Activated naive CD4-positive, alpha-beta T cell treated with anti-CD3 and anti-CD28 coated beads for 36 hours (primary cell): ENCODE measurements at regions not wholly inside any gene's neighbourhood (a gene's known extent, or its start where the extent isn't known, plus 50 kb on each side); places are given as distances from the start of the nearest gene placed in this dataset.

ENCODE experiments used
- CTCF ChIA-PET: fragments of 350-600 bp; sonication (Branson Sonifier 250); formaldehyde crosslinking; loops from one replicate; lab custom pipeline; 2021; ENCODE audit warnings: antibody characterized with exemption; lab: Charles Lee
- DNase-seq: peaks from one replicate; pipeline ENCODE4 v3.0.0-alpha.2; 2020
- H3K27ac Mint-ChIP-seq: one replicate; pipeline ENCODE4 v1.8.0; 2021; ENCODE audit warnings: mild to moderate bottlenecking, mixed read lengths
- H3K27me3 Mint-ChIP-seq: one replicate; pipeline ENCODE4 v1.8.0; 2021; ENCODE audit warnings: low read depth, mixed read lengths
- H3K36me3 Mint-ChIP-seq: one replicate; pipeline ENCODE4 v1.8.0; 2021; ENCODE audit warnings: low read depth, mixed read lengths
- H3K4me1 Mint-ChIP-seq: one replicate; pipeline ENCODE4 v1.8.0; 2021; ENCODE audit warnings: low read depth, mixed read lengths
- H3K4me3 Mint-ChIP-seq: one replicate; pipeline ENCODE4 v1.8.0; 2021; ENCODE audit warnings: mild to moderate bottlenecking, moderate library complexity, mixed read lengths
- H3K9me3 Mint-ChIP-seq: one replicate; pipeline ENCODE4 v1.8.0; 2021; ENCODE audit warnings: mixed read lengths
- intact Hi-C: fragments of 100-400 bp; cut with micrococcal nuclease; formaldehyde crosslinking; loops from one replicate; pipeline ENCODE4 v1.15.1; 2023

DNA sequence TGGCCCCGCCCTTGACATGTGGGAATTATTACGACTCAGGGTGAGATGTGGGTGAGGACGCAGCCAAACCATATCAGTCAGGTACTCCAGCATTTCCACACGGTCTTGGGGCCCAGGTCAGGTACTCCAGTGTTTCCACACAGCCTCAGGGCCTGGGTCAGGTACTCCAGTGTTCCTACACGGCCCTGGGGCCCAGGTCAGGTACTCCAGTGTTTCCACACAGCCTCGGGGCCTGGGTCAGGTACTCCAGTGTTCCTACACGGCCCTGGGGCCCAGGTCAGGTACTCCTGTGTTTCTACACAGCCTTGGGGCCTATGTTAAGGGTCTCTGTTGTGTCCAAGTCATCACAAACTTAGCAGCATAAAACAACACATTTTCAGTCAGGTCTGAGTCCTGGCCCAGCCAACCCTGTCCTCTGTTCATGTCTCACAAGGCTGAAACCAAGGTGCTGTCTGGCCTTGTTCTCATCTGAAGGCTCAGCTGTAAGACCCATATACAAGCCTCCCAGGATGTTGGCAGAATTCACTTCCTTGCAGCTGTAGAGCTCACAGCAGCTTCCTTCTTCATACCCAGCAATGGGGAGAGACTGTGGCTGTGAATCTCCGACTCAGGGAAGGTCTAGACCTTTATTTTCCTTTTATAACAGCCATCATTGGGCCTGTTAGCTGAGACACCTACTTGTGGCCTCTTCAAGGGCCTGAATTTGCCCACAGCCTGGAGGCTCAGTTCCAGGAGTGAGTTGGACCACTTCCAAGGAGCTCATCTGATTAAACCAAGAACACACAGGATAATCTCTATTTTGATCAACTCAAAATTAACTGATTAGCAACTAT lies 107.6 kb upstream of the SFSWAP start:
- DNase-seq: peak; percentile 49
- Mint-ChIP-seq H3K4me3 (peak overlapping the region; percentile 68), H3K27ac (peak overlapping the region; percentile 70), H3K9me3 (no peaks in the 10 kb centered on the region), H3K27me3 (no peaks in the 10 kb centered on the region), H3K4me1 (peaks cover 58% of the 10 kb centered on the region), H3K36me3 (no peaks in the 10 kb centered on the region)
- intact Hi-C loops: no loop called here
- CTCF ChIA-PET: no interaction called here

DNA sequence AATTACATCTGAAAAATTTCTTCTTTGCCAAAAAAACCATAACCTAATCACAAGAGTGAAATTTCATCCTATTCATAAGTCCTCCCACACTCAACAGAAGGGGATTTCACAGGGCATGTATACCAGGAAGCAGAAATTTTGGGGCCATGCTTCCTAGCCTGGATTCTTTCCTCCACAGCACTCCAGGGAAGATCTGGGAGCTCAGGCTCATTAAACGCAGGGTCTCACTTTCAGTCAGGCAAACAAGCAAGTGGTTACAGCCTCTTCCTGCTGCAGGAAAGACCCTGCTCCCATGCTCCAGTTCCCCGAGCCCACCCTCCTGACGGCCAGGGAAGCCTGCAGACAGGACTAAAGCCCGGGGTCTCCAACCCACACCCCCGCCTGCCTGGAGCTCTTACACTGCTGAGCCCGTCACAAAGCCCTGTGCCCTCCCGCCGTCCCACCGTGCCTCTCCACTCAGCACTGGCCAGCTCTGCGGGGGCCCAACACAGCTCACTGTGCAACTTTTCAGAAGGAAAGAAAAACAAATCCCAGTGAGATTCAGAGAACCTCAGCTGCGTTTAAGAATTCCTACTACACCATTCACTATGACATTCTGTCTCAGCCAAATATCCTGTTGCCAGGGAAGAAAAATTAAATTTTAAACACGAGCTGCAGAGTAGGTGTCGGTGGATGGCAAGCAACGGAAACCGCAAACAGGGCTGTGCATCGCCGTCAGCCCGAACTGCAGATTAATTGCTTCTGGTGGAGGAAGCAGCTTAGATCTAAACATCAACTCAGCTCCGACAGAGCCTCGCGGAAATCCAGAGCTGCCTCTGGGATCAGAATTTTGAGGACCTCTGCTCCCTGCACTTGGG lies 106.7 kb upstream of the SFSWAP start:
- no peaks in the 10 kb centered on the region for H3K9me3 Mint-ChIP-seq
- H3K36me3 Mint-ChIP-seq: no peaks in the 10 kb centered on the region
- peaks cover 65% of the 10 kb centered on the region for H3K4me1 Mint-ChIP-seq
- intact Hi-C loops: no loop called here
- H3K27me3 Mint-ChIP-seq: no peaks in the 10 kb centered on the region
- peak overlapping the region; percentile 70 for H3K27ac Mint-ChIP-seq
- DNase-seq: peak; percentile 71
- peak overlapping the region; percentile 68 for H3K4me3 Mint-ChIP-seq
- CTCF ChIA-PET: no interaction called here

GRCh38 chr12:131604859-131605258 lies 106.0 kb upstream of the SFSWAP start:
- Mint-ChIP-seq H3K36me3 (no peaks in the 10 kb centered on the region), H3K27ac (no peak overlapping the region), H3K9me3 (no peaks in the 10 kb centered on the region), H3K27me3 (no peaks in the 10 kb centered on the region), H3K4me1 (peaks cover 69% of the 10 kb centered on the region), H3K4me3 (no peak overlapping the region)
- DNase-seq: no peak
- CTCF ChIA-PET: no interaction called here
- intact Hi-C loops: loop anchor here (5.0 kb wide), 2 partner anchors 172 to 342 kb away; partner anchors contain the start of gene EP400

DNA sequence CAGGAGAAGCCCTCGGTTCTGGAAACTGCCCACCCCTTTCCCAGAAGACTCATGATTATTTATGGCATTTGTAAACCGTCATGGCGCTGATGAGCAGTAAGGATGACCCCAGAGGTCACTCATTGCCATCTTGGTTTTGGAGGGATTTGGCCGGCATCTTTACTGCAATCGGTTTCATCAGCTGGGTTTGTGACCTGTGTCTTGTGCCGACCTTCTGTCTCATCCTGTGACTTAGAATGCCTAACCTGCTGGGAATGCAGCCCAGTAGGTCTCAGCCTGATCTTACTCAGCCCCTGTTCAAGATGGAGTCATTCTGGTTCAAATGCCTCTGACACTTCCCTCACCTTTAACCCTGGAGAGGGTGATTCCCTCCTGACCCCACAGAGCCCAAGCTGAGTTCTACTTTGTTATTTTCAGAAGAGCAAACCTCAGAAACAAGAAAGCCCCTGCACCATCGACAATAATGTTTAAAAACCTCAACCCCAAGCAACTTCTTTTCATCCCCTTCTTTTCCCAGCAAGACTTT lies 105.5 kb upstream of the SFSWAP start:
- intact Hi-C loops: loop anchor here (5.0 kb wide), 2 partner anchors 172 to 342 kb away; partner anchors contain the start of gene EP400
- Mint-ChIP-seq H3K27me3 (no peaks in the 10 kb centered on the region), H3K4me3 (no peak overlapping the region), H3K4me1 (peaks cover 69% of the 10 kb centered on the region), H3K9me3 (no peaks in the 10 kb centered on the region), H3K27ac (peak overlapping the region; percentile 2), H3K36me3 (no peaks in the 10 kb centered on the region)
- peak; percentile 14 for DNase-seq
- CTCF ChIA-PET: no interaction called here

DNA sequence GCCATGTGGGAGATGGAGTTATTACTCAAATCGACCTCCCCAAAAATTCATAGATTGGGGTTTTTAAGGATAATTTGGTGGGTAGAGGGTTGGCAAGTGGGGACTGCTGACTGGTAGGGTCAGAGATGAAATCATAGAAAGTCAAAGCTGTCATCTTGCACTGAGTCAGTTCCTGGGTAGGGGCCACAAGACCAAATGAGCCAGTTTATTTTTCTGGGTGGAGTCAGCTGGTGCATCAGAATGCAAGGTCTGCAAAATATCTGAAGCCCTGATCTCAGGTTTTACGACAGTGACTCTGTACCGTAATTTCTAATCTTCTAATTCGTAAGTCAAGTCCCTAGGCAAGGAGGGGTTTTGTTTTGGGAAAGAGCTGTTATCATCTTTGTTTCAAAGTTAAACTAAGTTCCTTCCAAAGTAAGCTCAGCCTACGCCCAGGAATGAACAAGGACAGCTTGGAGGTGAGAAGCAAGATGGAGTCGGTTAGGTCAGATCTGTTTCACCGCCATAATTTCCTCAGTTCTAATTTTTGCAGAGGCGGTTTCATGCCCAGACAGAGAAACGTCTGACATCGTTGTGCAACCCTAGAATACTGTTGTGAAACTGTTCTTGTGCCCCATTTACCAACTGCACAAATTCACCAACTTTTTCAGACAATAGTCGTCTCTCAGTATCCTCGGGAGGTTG lies 104.5 kb upstream of the SFSWAP start:
- H3K4me1 Mint-ChIP-seq: peaks cover 69% of the 10 kb centered on the region
- CTCF ChIA-PET: no interaction called here
- H3K4me3 Mint-ChIP-seq: no peak overlapping the region
- peak overlapping the region; percentile 2 for H3K27ac Mint-ChIP-seq
- H3K27me3 Mint-ChIP-seq: no peaks in the 10 kb centered on the region
- H3K36me3 Mint-ChIP-seq: no peaks in the 10 kb centered on the region
- peak; percentile 35 for DNase-seq
- H3K9me3 Mint-ChIP-seq: no peaks in the 10 kb centered on the region
- intact Hi-C loops: loop anchor here (2.0 to 5.0 kb wide), 3 partner anchors 14 to 341 kb away; partner anchors contain the start of gene EP400

DNA sequence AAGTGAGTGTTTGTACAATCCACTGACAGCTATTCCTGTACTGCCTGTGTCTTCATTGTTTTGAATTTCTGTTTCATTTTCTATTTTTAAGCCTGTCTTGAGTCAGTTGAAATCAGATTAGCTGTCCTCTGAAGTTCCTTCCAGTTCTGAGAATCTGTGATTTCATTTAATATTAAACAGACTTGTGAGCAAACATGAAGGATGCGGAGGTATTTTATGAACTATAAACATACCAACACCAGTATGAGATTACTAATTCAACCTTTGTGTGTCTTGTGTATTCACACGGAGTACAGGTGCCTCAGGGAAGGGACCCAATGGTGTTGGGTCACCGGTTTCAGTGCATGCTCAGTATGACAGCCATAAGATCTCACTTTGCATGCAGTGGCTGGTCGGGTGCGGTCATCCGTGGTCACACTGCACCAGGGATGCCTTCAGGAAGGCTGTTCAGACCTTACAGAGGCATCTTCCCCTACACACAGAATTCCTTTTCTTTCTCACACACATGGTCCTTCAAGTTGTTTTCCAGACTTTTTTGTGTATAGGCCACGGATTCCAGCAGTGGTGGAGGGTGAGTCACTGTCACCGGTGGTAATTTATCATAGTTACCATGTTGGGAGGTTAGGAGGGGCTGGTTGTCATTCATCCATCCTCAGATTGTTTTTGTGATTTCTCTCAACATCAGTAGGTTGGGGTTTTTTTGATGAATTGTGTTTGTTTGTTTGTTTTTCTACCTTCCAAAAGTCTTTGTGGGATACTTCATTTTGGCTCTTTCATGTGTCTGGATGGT lies 103.0 kb upstream of the SFSWAP start:
- intact Hi-C loops: loop anchor here (1.0 to 5.0 kb wide), 6 partner anchors 15 to 339 kb away; partner anchors contain the start of genes EP400 and SFSWAP
- Mint-ChIP-seq H3K4me1 (peaks cover 64% of the 10 kb centered on the region), H3K27ac (peak overlapping the region; percentile 68), H3K27me3 (no peaks in the 10 kb centered on the region), H3K4me3 (no peak overlapping the region), H3K36me3 (no peaks in the 10 kb centered on the region), H3K9me3 (no peaks in the 10 kb centered on the region)
- peak; percentile 64 for DNase-seq
- CTCF ChIA-PET: no interaction called here

DNA sequence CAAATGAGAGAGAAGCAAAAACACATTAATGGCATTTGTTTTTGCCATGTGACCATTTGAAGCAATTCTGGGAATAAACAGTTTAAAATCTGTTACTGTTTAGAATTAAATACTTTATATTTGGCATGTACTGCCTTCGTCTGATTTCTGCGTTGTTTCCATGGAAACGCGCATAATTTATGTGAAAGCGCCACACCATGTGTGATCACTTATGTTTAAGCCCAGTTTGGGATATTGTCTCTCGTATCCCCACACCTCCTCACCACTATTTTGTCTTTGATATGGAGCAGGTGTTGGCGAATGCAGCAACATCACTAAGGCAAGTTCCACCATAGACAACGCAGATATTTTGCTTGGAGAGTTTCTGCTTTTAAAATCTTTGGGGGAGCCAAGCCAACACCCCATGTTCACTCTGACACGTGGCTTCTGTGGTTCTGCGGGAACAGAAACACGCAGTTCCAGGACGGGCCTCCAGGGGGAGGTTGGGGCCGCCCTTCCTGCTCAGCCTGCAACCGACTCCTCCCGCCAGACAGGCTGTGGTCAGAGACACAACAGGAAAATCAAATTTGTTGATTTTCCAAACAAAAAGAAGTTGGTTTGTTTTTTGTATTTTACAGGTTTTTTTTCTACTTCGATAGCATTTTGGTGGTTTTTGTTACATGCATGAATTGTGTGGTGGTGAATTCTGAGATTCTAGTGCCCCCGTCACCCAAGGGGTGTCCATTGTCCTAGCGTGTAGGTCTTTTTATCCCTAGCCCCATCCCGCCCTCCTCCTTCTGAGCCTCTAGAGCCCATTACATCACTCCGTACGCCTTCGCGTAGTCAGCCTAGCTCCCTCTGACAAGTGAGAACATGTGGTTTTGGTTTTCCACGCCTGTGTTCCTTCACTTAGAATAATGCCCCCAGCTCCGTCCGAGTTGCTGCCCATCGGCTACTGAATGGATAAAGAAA lies 101.9 kb upstream of the SFSWAP start:
- CTCF ChIA-PET: interaction anchor here (1.0 kb wide), 1 partner anchor 11 kb away, joined by 3 read pairs; no protein-coding TSS in a partner anchor
- intact Hi-C loops: loop anchor here (1.0 to 5.0 kb wide), 4 partner anchors 102 to 338 kb away; partner anchors contain the start of genes EP400 and SFSWAP
- H3K4me3 Mint-ChIP-seq: no peak overlapping the region
- H3K4me1 Mint-ChIP-seq: peaks cover 53% of the 10 kb centered on the region
- no peaks in the 10 kb centered on the region for H3K36me3 Mint-ChIP-seq
- H3K9me3 Mint-ChIP-seq: no peaks in the 10 kb centered on the region
- no peak overlapping the region for H3K27ac Mint-ChIP-seq
- DNase-seq: peak; percentile 78
- H3K27me3 Mint-ChIP-seq: no peaks in the 10 kb centered on the region

DNA sequence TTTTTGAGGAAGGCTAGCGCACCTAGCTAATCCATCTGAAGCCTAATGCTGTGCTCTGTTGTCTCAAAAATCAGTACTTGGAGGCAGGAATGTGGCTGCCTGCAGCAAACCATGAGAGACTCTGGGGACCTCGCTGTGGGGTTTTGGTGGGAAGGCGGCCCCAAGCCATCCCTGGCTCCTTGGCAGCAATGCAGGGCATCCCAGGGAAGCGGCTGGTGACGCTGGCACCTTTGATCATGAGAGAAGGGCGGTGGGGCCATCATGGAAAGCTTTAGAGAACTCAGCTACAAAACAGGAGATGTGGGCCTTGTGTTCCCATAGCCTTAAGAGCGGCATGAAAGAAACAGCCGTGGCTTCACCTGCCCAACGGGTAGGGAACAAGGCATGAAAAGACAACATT lies 101.1 kb upstream of the SFSWAP start:
- peaks cover 46% of the 10 kb centered on the region for H3K4me1 Mint-ChIP-seq
- no peaks in the 10 kb centered on the region for H3K27me3 Mint-ChIP-seq
- no peaks in the 10 kb centered on the region for H3K36me3 Mint-ChIP-seq
- no peak overlapping the region for H3K27ac Mint-ChIP-seq
- no peak overlapping the region for H3K4me3 Mint-ChIP-seq
- CTCF ChIA-PET: interaction anchor here (0.7 to 1.0 kb wide), 2 partner anchors 10 to 41 kb away, joined by 3 to 4 read pairs; no protein-coding TSS in a partner anchor
- no peaks in the 10 kb centered on the region for H3K9me3 Mint-ChIP-seq
- no peak for DNase-seq
- intact Hi-C loops: loop anchor here (2.0 to 5.0 kb wide), 3 partner anchors 101 to 338 kb away; partner anchors contain the start of genes EP400 and SFSWAP

DNA sequence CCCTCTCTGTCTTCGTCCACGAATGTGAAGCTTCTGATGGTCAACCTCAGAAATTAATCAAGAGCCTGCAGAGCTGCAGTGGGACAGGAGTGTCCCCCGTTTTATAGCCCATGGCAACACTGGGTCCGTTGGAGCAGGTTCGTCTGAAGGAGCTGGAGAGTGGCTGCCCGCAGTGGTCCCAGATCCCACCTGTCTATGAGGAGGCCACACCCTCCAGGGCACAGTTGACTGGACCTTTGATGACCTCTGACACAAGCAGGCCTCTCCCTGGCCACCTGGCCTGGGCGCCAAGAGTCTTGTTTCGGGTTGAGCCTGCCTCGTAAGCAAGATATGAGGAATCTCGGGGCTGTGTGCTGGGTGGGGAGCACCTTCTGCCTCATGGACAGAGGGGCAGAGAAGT lies 100.7 kb upstream of the SFSWAP start:
- intact Hi-C loops: no loop called here
- H3K4me1 Mint-ChIP-seq: peaks cover 42% of the 10 kb centered on the region
- no peak overlapping the region for H3K4me3 Mint-ChIP-seq

GRCh38 chr12:131610891-131611290 lies 100.0 kb upstream of the SFSWAP start:
- CTCF ChIA-PET: no interaction called here
- no peaks in the 10 kb centered on the region for H3K27me3 Mint-ChIP-seq
- H3K36me3 Mint-ChIP-seq: no peaks in the 10 kb centered on the region
- no peak overlapping the region for H3K4me3 Mint-ChIP-seq
- H3K9me3 Mint-ChIP-seq: no peaks in the 10 kb centered on the region
- intact Hi-C loops: no loop called here
- H3K4me1 Mint-ChIP-seq: peaks cover 35% of the 10 kb centered on the region
- no peak overlapping the region for H3K27ac Mint-ChIP-seq
- no peak for DNase-seq

More for the DNA sequence above, 100.7 kb upstream of the SFSWAP start:
- no peak overlapping the region for H3K27ac Mint-ChIP-seq
- CTCF ChIA-PET: interaction anchor here (0.7 to 1.0 kb wide), 2 partner anchors 10 to 41 kb away, joined by 3 to 4 read pairs; no protein-coding TSS in a partner anchor
- no peak for DNase-seq
- no peaks in the 10 kb centered on the region for H3K27me3 Mint-ChIP-seq
- no peaks in the 10 kb centered on the region for H3K36me3 Mint-ChIP-seq
- H3K9me3 Mint-ChIP-seq: no peaks in the 10 kb centered on the region
